ENCODE measurements at regions not wholly inside any gene's neighbourhood (a gene's known extent, or its start where the extent isn't known, plus 50 kb on each side); places are given as distances from the start of the nearest gene placed in this dataset.

GRCh38 chr4:119894650-119895208, 171.9 kb downstream of the MAD2L1 start:
- Histone ChIP-seq H3K4me2 (ENCODE audit: extremely low read depth, insufficient read depth, low read length) (no peak overlapping the region), H4K20me1 (ENCODE audit: control insufficient read depth, extremely low read depth, insufficient read depth, low read length) (no peaks in the 10 kb centered on the region), H3K27ac (ENCODE audit: insufficient read depth, low read length) (no peak overlapping the region), H3K27me3 (ENCODE audit: control insufficient read depth, insufficient read depth, low read length) (no peaks in the 10 kb centered on the region), H3K36me3 (ENCODE audit: control insufficient read depth, insufficient read depth, low read length) (no peaks in the 10 kb centered on the region), H3K9me3 (ENCODE audit: control insufficient read depth, insufficient read depth, low read depth, low read length) (no peaks in the 10 kb centered on the region), H3K4me1 (ENCODE audit: control insufficient read depth, extremely low read depth, insufficient read depth, low read length) (no peaks in the 10 kb centered on the region), H3K79me2 (ENCODE audit: control insufficient read depth, insufficient read depth, low read length) (no peaks in the 10 kb centered on the region), H3K9ac (ENCODE audit: insufficient read depth, low read length) (no peak overlapping the region), H3K4me3 (replicated peaks in 1 of 4; ENCODE audit: control extremely low read depth in 1 of 4, insufficient read depth in 1 of 4, low read depth in 3 of 4, low read length in 4 of 4) (no peak overlapping the region), H2AFZ (ENCODE audit: low read length) (peak overlapping the region; percentile 61)
- no peak for TF ChIP-seq CTCF (conservative IDR thresholded peaks at IDR 0.05 in 1 of 2, IDR thresholded peaks at IDR 0.05 in 1 of 2; ENCODE audit: low read depth in 1 of 2, low read length in 2 of 2)
- TF ChIP-seq EZH2 (IDR thresholded peaks at IDR 0.05; ENCODE audit: low read length, missing control alignments): no peak
- peak in 1 of 2 donors; percentile 40 for DNase-seq (ENCODE audit: low read depth in 2 of 2)

GRCh38 chr4:119873794-119874325, 192.8 kb downstream of the MAD2L1 start:
- TF ChIP-seq EZH2 (IDR thresholded peaks at IDR 0.05; ENCODE audit: low read length, missing control alignments) (no peak), CTCF (conservative IDR thresholded peaks at IDR 0.05 in 1 of 2, IDR thresholded peaks at IDR 0.05 in 1 of 2; ENCODE audit: low read depth in 1 of 2, low read length in 2 of 2) (no peak)
- no peak overlapping the region for H3K4me2 ChIP-seq (ENCODE audit: extremely low read depth, insufficient read depth, low read length)
- H3K9ac ChIP-seq (ENCODE audit: insufficient read depth, low read length): no peak overlapping the region
- no peak overlapping the region for H2AFZ ChIP-seq (ENCODE audit: low read length)
- no peaks in the 10 kb centered on the region for H3K9me3 ChIP-seq (ENCODE audit: control insufficient read depth, insufficient read depth, low read depth, low read length)
- H3K27ac ChIP-seq (ENCODE audit: insufficient read depth, low read length): no peak overlapping the region
- no peaks in the 10 kb centered on the region for H3K79me2 ChIP-seq (ENCODE audit: control insufficient read depth, insufficient read depth, low read length)
- no peak overlapping the region for H3K4me3 ChIP-seq (replicated peaks in 1 of 4; ENCODE audit: control extremely low read depth in 1 of 4, insufficient read depth in 1 of 4, low read depth in 3 of 4, low read length in 4 of 4)
- no peak for DNase-seq (ENCODE audit: low read depth in 2 of 2)
- H4K20me1 ChIP-seq (ENCODE audit: control insufficient read depth, extremely low read depth, insufficient read depth, low read length): no peaks in the 10 kb centered on the region
- no peaks in the 10 kb centered on the region for H3K36me3 ChIP-seq (ENCODE audit: control insufficient read depth, insufficient read depth, low read length)
- no peaks in the 10 kb centered on the region for H3K4me1 ChIP-seq (ENCODE audit: control insufficient read depth, extremely low read depth, insufficient read depth, low read length)
- no peaks in the 10 kb centered on the region for H3K27me3 ChIP-seq (ENCODE audit: control insufficient read depth, insufficient read depth, low read length)

DNA sequence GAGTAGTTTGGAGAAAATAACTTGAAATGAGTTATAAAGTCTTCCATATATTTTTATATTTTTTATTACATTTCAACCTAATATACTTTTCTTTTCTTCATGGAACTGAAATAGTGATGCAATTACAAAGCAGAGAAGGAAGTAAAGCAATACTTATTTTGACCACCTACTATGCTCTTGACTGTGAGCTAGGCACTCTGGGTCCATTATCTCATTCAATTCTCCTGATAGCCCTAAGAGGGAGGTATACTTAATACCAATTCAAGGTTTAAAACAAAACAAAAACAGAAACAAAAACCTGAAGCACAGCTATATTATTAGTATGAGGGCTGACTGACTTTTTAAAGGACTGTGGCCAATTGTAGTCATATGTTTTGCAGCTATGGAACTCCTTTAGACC, 193.5 kb downstream of the MAD2L1 start:
- Histone ChIP-seq H3K4me1 (ENCODE audit: control insufficient read depth, extremely low read depth, insufficient read depth, low read length) (no peaks in the 10 kb centered on the region), H4K20me1 (ENCODE audit: control insufficient read depth, extremely low read depth, insufficient read depth, low read length) (no peaks in the 10 kb centered on the region), H3K27ac (ENCODE audit: insufficient read depth, low read length) (no peak overlapping the region), H3K36me3 (ENCODE audit: control insufficient read depth, insufficient read depth, low read length) (no peaks in the 10 kb centered on the region), H3K27me3 (ENCODE audit: control insufficient read depth, insufficient read depth, low read length) (no peaks in the 10 kb centered on the region), H3K4me3 (replicated peaks in 1 of 4; ENCODE audit: control extremely low read depth in 1 of 4, insufficient read depth in 1 of 4, low read depth in 3 of 4, low read length in 4 of 4) (no peak overlapping the region), H3K9ac (ENCODE audit: insufficient read depth, low read length) (no peak overlapping the region), H2AFZ (ENCODE audit: low read length) (no peak overlapping the region), H3K9me3 (ENCODE audit: control insufficient read depth, insufficient read depth, low read depth, low read length) (no peaks in the 10 kb centered on the region), H3K4me2 (ENCODE audit: extremely low read depth, insufficient read depth, low read length) (no peak overlapping the region), H3K79me2 (ENCODE audit: control insufficient read depth, insufficient read depth, low read length) (no peaks in the 10 kb centered on the region)
- TF ChIP-seq EZH2 (IDR thresholded peaks at IDR 0.05; ENCODE audit: low read length, missing control alignments) (no peak), CTCF (conservative IDR thresholded peaks at IDR 0.05 in 1 of 2, IDR thresholded peaks at IDR 0.05 in 1 of 2; ENCODE audit: low read depth in 1 of 2, low read length in 2 of 2) (no peak)
- DNase-seq (ENCODE audit: low read depth in 2 of 2): no peak

All from fibroblast of lung (primary cell).